ENCODE measurements at regions not wholly inside any gene's neighbourhood (a gene's known extent, or its start where the extent isn't known, plus 50 kb on each side); places are given as distances from the start of the nearest gene placed in this dataset.

GRCh38 chr2:146852661-146853060 lies 992.2 kb upstream of the ACVR2A start:
- TF ChIP-seq, protein P1, sequence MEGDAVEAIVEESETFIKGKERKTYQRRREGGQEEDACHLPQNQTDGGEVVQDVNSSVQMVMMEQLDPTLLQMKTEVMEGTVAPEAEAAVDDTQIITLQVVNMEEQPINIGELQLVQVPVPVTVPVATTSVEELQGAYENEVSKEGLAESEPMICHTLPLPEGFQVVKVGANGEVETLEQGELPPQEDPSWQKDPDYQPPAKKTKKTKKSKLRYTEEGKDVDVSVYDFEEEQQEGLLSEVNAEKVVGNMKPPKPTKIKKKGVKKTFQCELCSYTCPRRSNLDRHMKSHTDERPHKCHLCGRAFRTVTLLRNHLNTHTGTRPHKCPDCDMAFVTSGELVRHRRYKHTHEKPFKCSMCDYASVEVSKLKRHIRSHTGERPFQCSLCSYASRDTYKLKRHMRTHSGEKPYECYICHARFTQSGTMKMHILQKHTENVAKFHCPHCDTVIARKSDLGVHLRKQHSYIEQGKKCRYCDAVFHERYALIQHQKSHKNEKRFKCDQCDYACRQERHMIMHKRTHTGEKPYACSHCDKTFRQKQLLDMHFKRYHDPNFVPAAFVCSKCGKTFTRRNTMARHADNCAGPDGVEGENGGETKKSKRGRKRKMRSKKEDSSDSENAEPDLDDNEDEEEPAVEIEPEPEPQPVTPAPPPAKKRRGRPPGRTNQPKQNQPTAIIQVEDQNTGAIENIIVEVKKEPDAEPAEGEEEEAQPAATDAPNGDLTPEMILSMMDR (IDR thresholded peaks at IDR 0.05), result no peak
- TF ChIP-seq POLR2A (IDR thresholded peaks at IDR 0.05), result no peak

Measured in Peyer's patch (tissue), 4 donors.